ENCODE measurements at regions not wholly inside any gene's neighbourhood (a gene's known extent, or its start where the extent isn't known, plus 50 kb on each side); places are given as distances from the start of the nearest gene placed in this dataset.

GRCh38 chr12:92574911-92575570, 127.7 kb upstream of the PLEKHG7 start:
- DNase-seq: no peak

GRCh38 chr12:92574051-92574783, 128.6 kb upstream of the PLEKHG7 start:
- DNase-seq: no peak

GRCh38 chr12:92573104-92573503, 129.7 kb upstream of the PLEKHG7 start:
- no peak for DNase-seq

GRCh38 chr12:92571844-92572543, 130.8 kb upstream of the PLEKHG7 start:
- no peak for DNase-seq

GRCh38 chr12:92571169-92571568, 131.6 kb upstream of the PLEKHG7 start:
- DNase-seq: no peak

- no peak for DNase-seq
Observed at GRCh38 chr12:92570056-92570753, 132.6 kb upstream of the PLEKHG7 start.

GRCh38 chr12:92568691-92569090, 134.1 kb upstream of the PLEKHG7 start:
- no peak for DNase-seq

- DNase-seq: no peak
Observed at GRCh38 chr12:92566448-92567019, 136.3 kb upstream of the PLEKHG7 start.

GRCh38 chr12:92563819-92564218, 139.0 kb upstream of the PLEKHG7 start:
- no peak for DNase-seq

- no peak for DNase-seq
Observed at GRCh38 chr12:92562063-92562734, 140.6 kb upstream of the PLEKHG7 start.

GRCh38 chr12:92561543-92561899, 141.3 kb upstream of the PLEKHG7 start:
- no peak for DNase-seq

GRCh38 chr12:92560713-92561542, 141.9 kb upstream of the PLEKHG7 start:
- DNase-seq: no peak

GRCh38 chr12:92558806-92559205, 144.0 kb upstream of the PLEKHG7 start:
- no peak for DNase-seq

- no peak for DNase-seq
Observed at GRCh38 chr12:92558215-92558773, 144.5 kb upstream of the PLEKHG7 start.

GRCh38 chr12:92557422-92557724, 145.4 kb upstream of the PLEKHG7 start:
- no peak for DNase-seq

GRCh38 chr12:92556637-92557421, 146.0 kb upstream of the PLEKHG7 start:
- no peak for DNase-seq

- DNase-seq: no peak
Observed at GRCh38 chr12:92556141-92556540, 146.6 kb upstream of the PLEKHG7 start.

GRCh38 chr12:92554158-92555073, 148.4 kb upstream of the PLEKHG7 start:
- no peak for DNase-seq

GRCh38 chr12:92553389-92553788, 149.4 kb upstream of the PLEKHG7 start:
- DNase-seq: no peak

Measured in activated naive CD4-positive, alpha-beta T cell (primary cell).